GM19468 (cell line): ENCODE measurements at regions not wholly inside any gene's neighbourhood (a gene's known extent, or its start where the extent isn't known, plus 50 kb on each side); places are given as distances from the start of the nearest gene placed in this dataset.
"Not testable (repeated sequence)": the region's sequence is repeated elsewhere in the genome, so short reads cannot be mapped to it uniquely, and the experiment has no call there.

Experiments
- ATAC-seq: cut with Tn5 transposase; IDR thresholded peaks from one replicate; pipeline ENCODE4 v1.9.1; 2021; ENCODE audit warnings: mild to moderate bottlenecking, moderate library complexity, moderate number of reproducible peaks; ENCODE audit not compliant: unreplicated experiment; ENCODE audit errors: extremely low read depth

DNA sequence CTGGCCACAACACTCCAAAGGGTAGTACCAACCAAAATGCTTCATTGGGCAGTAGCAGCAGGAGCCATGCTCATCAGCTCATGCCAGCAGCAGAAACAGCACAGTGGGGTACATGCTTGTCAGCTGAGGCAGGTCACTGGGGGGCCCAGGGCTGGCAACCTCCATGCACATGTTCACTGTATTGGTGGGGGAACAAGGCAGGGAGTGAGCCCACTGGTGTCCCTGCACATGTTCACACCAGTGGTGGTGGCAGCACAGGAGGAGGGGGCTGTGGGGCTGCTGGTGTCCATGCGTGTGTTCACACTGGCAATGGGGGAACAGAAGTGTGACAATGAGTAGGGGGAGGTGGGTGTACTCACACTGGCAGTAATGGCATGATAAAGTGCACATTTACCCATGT lies 254.3 kb upstream of the KIF2A start:
- ATAC-seq = no peak

DNA sequence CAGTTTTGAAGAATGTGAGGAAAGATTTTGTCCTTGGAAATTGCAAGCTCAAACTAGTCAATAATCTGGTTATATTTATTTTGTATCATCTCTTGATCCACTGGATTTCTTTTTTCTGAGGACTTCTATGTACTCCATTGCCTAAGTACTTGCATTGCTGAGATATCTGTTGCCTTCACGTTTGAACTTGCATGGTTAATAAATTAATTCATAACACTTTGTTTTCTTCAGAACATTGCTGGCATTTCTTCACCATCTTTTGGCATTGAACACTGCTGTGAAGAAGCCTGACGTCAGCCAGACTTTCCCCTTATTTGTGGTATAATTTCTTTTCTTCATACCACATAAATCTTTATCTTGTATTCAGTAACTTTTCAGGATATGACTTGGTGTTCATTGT lies 246.0 kb upstream of the KIF2A start:
- ATAC-seq = no peak

DNA sequence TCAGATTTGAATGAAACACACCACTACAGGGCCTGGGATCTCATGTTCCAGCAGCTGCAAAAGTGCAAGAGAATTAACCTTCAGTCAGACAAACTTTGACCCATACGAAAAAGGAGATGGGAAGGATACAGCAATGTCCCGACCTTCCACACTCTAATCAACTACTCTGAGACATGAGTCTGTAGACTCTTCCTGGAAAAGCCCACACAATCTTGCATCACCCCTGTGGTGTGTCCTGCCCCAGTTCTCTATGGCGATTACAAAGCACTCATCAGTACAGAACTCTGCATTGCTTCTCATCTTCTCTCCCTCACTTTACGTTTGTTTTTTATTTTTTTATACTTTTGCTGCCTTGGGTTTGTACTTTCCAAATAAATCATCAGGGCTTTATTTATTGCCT lies 241.0 kb upstream of the KIF2A start:
- ATAC-seq = no peak

DNA sequence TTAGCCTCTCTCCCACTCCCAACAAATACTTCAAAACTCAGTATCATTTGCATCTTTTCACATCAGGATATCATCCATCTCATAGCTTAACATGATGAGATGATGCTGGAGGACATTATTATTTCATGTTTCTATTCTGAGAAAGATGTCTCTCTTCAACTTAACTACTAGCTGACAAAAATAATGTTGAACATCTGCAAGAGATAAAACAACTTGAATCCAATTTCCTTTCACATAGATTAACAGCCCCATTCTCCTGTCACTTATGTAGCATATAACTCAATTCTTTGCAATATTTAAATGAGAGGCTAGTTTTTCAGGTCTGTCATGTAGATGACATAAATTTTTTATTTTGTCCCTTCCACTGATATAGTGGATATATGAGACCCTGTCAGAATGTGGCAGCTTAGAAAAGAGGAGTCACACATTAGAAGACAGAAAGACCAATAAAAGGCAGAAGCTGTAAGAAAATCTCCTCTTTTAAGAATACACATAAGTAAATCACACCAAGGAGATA lies 239.2 kb upstream of the KIF2A start:
- ATAC-seq = no peak

DNA sequence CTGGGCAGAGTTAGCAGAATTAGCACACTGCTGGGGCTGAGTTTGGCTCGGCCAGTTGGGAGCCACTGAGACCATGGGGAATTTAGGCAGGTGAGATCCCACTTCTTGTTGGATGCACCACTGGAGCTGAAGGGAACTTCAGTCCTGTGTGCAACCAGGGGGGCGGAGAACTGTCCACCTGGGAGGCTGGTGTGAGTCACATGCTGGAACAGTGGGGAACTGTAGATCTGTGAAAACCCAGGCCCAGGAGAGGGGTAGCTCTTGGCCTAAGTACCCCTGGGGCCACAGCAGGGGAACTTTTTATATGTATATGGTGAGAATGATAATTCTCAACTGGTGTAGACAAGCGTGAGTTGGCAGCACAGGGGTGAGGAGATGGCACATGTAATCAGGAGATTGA lies 237.5 kb upstream of the KIF2A start:
- ATAC-seq = no peak

DNA sequence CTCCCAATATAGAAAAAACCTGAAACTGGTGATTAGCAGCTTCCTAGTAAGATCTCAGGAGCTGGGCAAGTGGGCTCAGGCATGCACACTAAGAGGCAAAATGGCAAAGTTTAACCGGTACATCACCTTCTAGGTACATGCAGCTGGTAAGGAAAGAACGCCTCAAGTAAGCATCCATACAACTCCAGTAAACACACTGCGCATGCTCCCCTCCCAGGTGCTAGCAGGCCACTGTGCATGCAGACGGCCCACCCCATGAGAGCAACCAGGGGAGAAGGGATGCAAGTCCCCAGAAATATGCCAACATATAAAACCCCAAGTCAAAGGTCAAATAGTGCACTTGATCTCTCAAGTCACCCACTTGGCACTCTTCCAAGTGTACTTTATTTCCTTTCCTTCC lies 228.6 kb upstream of the KIF2A start:
- ATAC-seq = no peak

DNA sequence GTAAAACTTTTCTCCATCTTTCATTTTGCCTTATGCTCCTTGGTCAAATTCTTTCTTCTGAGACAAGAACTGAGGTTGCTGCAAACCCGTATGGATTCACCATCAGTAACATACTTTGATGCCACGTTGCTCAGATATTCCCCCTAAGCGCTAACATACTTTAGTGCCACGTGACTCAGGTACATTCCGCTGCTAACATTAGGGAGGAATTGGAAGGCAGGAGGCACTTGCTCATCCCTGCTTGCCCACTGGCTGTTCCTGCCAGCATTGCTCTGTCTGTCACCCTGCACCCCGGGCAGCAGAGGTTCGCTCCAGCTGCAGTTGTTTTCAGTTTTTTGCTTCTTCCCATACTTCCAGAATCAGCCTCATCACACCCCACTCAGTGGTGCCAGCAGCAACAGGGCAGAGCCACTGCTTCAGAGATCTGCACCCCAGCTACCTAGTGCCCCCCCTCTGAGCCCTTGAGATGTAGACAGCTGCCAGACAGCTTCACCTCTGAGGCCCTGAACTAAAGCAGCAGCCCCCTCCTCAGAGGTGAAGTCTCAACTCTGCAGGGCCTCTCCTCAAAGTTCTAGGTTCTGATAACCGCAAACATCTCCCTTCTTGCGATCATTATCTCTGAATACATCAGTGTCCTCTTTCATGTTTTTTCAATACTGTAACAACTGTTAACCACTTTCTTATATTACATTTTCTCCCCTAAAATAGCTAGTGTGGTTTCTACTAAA lies 228.0 kb upstream of the KIF2A start:
- ATAC-seq = no peak

DNA sequence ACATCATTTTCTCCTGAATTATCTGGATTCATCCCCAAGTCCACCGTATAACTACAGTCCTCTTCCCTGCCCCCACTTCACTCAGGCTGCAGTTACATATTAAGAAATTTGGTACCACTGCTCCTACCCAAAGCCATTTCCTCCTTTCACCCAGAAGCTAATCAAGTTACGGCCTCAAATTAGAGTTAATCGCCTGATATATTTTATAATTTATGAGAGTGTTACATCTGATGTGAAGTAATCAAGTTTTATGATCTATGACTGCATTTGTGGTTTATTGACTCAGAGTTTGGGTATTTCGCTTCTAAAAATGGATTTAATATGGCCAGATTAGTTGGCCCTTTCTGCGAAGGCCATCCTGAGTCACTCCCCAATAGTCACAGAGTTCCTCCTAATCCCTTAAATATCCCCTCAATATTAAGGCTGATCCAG lies 223.6 kb upstream of the KIF2A start:
- no peak for ATAC-seq

DNA sequence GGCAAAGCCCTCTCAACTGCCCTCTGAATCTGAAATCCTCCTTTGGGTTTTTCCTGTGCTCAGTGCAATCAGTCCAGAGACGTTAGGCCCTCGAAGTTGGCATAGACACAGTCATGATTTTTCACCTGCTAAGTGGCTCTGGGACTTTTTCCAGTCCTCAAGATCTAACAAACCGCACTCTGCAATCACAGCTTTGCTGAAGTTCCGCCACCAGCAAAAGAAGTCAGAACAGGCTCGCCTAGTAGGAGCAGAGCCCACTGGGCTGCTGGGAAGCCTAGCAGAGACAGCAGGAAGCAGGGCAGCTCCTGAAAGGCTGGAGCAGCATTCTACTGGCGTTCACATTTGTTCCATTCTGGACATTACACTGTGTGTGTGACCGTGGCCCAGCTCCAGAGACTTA lies 222.8 kb upstream of the KIF2A start:
- no peak for ATAC-seq

DNA sequence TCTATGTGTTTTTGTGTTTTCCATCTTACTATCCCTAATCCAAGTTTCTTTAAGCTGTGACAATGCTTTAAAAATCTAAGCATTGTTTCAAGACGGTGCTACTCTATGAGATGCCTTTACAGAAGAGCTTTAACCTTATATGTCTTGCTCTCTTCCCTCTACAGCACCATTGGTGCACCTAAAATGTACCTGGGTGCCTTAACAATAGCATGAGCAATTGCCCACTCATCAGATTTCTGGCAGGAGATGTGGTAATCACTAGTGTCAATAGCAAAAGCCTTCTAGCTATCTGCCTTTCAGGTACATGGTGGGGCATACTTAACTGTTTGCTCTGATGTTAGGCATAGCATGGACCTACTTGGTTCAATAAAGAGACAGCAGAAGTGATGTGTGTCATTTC lies 222.3 kb upstream of the KIF2A start:
- no peak for ATAC-seq

DNA sequence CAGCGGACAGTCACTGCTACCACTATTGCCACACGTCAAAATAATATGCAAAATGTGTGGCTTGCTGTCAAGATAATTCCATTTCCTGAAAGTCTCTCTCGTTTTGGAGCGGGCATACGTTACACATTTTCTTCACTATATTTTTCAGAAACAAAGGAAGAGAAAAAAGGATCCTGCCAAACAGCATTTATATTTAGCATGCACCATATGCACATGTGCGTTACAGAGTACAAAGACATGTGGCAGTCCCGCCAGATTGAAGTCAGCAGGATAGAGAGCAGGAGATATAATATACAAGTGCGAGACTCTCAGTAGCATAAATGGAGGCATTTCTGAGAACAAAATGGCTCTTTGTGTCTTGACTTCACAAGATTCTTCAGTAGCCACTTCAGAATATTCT lies 221.6 kb upstream of the KIF2A start:
- ATAC-seq = no peak

DNA sequence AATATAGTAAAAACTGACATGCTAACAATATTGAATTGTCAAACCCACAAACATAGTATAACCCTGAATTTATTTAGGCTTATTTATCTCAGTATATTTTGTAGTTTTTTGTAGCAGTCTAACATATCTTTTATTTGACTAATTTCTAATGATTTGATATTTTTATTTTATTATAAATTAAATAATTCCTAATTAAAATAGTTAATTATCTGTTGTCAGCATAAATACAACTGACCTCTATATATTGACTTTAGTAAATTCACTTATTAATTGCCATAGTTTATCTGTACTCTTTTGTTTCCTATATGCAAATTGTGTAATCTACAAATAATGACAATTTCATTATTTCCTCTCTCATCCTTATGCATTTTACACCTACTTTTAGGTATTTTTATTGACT lies 215.1 kb upstream of the KIF2A start:
- ATAC-seq = no peak

DNA sequence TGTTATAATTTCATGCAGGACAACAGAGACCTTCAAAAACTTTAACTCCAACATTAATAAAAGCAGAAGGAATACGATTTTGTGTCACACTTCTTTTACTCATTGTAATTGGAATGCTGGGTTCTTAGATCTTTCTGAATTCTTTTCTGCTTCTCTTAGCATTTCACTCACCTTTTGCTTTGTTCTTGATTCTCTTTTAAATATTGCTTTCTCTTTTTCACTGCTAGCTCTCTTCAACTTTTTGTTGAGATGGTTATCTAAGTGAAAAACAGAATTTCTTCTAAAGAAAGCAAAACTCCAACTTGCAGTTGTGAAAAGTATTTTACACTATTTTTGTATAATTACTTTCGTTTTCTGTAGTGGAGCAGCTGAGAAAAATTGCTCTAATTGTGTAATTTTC lies 212.6 kb upstream of the KIF2A start:
- ATAC-seq = no peak

DNA sequence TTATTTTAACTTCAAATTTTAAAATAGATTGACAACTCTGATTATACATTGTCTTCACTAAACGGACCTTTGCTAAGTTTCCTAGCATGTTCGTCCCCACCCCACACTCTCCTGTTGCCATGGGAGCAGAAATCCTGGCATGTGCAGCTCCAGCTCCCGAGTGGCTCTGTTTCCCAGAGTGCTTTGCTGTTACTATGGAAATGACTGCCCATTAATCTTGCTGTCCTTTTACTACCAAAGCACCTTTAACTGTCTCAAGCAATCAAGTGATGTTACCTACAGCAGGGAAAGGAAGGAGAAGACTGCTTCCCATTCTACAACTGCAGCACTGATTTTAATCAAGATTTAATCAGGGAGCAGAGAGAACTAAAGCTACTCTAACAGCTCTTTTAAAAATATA lies 212.0 kb upstream of the KIF2A start:
- ATAC-seq = no peak

DNA sequence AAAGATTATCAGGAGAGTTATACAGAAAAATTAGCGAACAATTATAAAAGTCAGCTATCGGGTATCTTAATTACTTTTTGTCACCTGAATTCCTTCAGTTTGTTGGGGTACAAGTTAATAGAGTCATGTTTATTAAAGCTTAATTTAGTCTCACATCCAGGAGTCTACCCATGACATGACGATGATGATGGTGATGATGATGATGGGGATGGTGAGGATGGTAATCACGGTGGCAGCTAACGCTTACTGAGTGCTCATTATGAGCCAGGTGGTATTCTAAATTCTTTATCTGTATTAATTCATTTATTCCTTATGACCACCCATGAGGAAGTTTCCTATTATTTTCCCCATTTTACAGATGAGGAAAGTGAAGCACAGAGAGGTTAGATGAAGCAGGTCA lies 208.6 kb upstream of the KIF2A start:
- no peak for ATAC-seq

DNA sequence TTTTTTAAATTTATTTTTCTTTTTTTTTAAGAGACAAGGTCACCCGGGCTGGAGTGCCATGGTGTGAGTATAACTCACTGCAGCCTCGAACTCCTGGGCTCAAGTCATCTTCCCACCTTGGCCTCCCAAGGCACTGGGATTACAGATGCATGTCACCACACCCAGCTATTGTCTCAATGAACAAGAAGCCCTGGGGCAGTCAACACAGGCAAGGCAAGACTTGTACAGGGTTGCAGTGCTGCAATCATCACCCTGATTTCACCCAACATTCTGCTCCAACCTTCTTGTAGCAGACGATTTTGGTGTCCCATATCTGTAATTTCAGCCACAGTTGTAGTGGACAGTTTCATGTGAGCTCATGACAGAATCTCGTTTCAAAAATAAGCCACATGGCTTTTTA lies 205.8 kb upstream of the KIF2A start:
- ATAC-seq = no peak

DNA sequence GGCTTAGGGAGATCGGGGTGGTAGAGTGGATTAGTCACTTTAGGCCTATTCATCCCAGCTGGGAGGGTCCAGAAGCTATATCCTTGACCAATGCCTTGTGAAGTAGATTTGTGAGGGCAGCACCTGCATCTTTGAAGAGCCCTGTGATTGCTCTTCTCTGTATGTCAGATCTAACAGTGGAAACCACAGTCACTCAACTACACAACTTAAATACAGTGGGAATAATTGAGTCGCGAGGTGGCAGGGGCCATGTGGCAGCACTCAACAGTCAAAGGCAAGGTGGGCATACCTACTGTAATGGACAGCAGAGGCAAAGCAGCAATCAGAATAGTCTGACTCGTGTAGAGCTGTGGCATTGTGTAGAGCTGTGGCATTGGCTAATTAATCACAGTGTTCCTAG lies 202.1 kb upstream of the KIF2A start:
- not testable (repeated sequence) for ATAC-seq

DNA sequence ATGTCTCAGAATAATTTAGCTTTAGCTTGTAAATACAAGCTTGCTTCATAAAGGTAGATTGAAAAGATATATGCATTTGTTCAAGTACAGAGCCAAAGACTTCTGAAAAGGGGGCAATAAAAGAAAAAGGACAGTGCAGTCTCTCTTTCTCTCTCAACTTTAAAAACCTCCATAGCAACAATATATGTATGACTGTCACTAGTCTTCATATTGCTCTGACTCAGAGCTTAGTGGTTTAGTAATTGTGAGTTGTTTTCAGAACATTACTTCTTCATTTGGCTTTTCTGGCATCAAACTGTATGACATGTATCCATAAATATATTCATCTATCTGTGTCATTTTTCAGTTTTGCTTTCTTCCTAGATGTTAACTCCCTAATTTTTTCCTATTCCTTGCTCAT lies 194.6 kb upstream of the KIF2A start:
- ATAC-seq = no peak

DNA sequence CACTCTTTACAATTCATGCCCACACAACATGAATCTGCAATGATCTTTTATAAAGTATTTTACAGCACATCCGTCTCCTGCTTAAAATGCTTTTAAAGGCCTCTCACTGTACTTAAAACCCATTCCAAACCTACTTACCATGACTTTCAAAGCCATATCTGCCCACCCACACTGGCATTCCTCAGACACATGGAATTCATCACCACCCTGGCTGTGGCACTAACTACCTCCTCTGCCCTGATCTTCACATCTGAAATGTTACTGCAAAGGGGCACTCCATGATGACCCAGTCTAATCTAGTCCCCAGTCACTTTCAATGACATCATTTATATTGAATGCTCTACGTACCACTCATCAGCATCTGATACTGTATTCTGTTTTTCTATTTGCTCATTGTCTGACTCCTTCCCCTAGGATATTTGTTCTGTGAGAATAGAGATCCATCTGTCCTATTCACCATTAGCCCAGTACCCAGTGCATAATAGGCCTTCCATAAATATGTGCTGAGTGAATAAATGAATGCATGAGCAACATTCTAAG lies 193.2 kb upstream of the KIF2A start:
- ATAC-seq = no peak

DNA sequence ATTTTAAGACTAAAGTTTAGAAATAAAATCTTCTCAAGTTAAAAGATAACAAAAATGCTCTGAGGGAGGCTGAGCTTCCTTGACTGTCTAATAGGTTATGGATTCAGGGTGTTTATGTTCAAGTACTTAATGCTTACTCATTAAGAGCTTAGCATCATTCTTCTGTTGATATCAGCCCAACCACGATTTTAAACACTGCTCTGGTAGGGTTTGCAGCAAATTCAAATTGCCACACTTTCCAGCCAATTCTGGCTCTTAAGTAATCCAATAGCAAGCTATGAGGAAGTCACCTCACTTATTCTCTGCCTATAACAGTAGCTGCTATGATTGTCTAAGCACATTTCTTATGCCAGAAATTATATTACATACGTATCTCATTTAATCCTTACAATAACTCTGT lies 191.0 kb upstream of the KIF2A start:
- no peak for ATAC-seq

DNA sequence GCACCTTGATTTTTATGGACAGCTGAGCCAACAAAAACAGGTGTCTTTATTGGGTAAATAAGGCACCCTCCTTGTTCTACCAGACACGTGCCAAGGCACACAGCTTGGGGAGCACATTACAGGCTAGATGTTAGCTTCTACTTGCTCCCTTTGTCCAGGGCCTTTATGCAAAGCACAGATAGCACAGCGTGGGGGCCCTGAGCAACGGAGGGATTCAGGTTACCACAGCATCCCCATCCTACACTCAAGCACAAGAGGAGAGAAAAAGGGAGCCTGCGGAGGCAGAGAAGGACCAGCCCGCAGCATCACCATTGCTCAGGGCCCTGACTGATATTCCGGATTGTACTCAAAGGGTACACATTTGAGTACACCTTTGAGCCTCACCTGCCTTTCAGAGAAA lies 181.7 kb upstream of the KIF2A start:
- ATAC-seq = no peak

DNA sequence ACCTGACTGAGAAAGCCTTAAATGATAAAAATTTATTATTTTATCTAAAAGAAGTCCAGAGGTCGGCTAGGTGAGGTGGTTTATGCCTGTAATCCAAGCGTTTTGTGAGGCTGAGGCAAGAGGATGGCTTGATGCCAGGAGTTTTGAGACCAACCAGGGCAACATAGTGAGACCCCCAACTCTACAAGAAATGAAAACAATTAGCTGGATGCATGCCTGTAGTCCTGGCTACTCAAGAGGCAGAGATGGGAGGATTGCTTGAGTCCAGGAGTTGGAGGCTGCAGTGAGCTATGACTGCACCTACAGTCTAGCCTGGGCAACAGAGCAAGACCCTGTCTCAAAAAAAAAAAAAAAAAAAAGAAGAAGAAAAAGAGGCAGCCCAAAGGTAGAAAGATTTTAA lies 179.9 kb upstream of the KIF2A start:
- no peak for ATAC-seq
